Fibroblast of upper back skin (primary cell): ENCODE measurements at regions not wholly inside any gene's neighbourhood (a gene's known extent, or its start where the extent isn't known, plus 50 kb on each side); places are given as distances from the start of the nearest gene placed in this dataset.

ENCODE experiments used
- DNase-seq: peaks from one replicate; pipeline ENCODE4 v3.0.0-alpha.2; 2013

DNA sequence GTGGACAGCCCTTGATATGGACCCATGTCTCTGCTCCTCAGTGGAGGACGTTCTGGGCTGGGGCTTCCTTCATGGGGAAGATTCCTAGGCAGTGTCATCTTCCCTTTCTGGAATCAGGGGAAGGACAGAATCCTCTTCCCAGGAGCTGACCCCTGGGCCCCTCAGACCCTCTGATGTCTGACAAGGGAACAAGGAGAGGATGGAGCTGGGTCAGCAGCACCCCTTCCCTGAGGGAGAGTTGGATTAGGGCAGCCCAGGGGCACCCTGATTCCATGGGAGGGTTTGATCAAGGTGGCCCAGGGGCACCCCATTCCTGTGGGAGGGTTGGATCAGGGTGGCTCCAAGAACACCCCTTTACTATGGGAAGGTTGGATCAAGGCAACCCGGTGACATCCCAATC is 86.5 kb downstream of the ACKR3 start:
- no peak for DNase-seq

DNA sequence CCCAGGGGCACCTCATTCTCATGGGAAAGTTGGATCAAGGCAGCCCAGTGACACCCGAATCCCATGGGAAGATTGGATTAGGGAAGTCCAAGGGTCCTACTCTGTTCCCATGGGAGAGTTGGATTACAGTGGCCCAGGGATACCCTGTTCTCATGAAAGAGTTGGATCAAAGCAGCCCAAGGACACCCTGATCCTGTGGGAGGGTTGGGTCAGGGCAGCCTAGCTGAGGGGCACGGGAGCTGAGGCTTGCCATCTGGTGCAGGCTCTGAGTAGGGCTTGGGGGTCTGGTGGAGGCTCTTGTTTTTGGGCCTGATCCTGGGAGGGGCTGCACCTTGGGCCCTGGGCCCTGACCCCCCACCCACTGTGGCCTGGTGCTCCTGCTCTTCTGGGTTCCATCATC is 87.1 kb downstream of the ACKR3 start:
- no peak for DNase-seq

- DNase-seq, result no peak
These were observed 87.6 kb downstream of the ACKR3 start for GRCh38 chr2:236657215-236657614.

DNA sequence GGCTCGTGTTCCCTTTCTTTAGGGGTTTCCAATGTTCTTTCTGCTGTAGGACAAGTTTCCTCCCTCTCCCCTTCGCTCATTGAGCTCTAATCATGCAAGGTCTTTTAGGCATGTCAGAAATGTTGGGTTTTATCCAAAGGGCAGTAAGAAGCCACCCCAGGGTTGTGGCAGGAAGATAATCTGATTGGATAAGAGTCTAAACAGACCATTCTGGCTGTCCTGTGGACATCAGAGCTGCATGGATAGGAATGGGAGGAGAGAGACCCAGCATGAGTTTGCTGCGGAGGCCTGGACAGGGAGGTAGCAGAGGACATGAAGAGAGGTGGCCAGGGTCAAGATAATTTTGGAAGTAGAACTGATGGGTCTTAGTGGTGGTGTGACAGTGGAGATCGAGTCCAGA is 88.2 kb downstream of the ACKR3 start:
- peak; percentile 58 for DNase-seq

GRCh38 chr2:236658974-236659757 is 89.5 kb downstream of the ACKR3 start:
- DNase-seq, result no peak

GRCh38 chr2:236659758-236660150 is 90.1 kb downstream of the ACKR3 start:
- peak; percentile 86 for DNase-seq

DNA sequence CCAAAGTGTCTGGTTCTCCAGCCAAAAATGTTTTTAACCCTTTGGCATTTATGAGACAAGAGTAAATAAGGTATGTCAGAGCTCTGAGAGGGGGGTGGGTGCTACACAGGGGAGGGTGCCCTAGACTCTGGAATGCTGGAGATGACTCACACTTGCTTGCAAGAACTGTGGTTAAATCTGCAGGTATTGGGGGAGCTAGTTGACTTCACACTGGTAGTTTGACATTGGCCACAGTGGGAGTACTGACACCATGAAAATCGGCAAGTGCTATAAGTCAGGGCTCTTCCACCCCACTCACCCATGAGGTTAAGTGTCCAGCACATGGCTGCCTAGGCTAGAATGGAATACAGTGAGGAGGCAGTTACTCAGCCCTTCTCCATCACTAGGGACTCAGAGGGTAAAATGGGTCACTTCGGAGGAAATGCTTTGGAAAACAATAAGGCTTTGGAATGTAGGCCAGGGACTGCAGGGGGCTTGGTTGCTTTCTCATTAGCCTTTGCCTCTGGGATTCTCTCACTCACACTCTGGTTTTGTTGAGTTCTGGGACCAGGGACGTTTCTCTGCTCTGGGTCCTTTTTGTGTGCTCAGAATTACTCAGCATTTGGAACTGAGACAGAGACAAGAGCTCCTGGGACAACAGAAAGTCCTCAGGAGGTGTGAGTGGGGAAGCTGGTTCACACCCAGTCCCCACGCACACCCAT is 91.6 kb downstream of the ACKR3 start:
- peak; percentile 84 for DNase-seq

DNA sequence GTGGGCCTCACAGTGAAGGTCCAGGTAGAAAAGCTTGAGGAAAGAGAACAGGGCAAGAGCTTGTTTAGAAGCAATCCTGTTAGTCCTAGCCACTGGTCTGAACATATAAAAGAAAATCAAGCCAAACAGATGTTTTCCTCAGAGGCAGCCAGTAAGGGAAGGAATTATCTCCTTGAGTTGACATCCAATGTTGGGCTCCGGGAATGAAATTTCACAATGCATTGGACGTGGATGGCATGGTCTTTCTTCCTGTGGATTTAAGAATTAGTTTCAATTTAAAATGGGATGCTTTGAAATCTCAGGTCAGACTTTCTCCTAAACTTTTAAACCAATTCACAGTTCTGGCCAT is 92.1 kb downstream of the ACKR3 start:
- peak; percentile 45 for DNase-seq

DNA sequence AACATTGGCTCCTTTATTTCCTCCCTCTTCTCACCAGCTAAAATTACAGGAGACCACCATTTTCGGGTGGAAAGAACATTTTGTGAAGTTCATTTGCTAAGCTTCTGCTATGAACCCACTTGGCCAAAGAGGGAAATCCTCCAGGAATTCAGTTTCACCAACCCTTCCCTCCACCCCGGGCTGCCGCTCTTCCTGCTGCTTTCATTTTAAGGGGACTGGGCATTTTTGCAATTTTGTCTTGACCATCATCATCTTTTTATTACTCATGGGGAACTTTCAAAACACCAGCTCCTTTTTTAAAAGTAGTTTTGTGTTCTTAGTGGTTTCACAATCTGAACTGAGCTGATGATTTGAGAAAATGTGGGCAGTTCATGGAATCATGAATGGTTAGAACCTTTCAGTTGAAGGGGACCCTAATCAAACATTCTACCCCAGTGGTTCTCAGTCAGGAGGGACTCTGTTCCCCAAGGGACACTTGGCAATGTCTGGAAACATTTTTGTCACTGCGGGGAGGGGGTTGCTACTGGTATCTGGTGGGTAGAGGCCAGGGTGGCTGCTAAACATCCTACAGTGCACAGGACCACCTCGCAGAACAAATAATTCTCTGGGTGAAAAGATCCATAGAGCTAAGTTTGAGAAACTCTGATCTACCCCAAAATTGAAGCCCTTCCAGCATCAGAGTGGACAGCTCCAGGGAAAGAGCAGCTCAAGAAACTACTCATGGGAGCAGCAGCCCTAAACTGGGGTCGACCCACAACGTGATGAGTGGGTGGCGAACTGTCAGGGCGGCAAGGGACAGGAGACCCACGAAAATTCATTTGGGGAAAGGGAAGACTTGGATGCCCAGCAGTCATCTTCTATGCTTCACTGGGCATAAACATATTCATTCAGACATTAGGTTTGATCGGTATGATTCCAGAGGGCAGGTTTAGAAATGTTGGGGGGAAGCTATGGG is 92.9 kb downstream of the ACKR3 start:
- peak; percentile 56 for DNase-seq

DNA sequence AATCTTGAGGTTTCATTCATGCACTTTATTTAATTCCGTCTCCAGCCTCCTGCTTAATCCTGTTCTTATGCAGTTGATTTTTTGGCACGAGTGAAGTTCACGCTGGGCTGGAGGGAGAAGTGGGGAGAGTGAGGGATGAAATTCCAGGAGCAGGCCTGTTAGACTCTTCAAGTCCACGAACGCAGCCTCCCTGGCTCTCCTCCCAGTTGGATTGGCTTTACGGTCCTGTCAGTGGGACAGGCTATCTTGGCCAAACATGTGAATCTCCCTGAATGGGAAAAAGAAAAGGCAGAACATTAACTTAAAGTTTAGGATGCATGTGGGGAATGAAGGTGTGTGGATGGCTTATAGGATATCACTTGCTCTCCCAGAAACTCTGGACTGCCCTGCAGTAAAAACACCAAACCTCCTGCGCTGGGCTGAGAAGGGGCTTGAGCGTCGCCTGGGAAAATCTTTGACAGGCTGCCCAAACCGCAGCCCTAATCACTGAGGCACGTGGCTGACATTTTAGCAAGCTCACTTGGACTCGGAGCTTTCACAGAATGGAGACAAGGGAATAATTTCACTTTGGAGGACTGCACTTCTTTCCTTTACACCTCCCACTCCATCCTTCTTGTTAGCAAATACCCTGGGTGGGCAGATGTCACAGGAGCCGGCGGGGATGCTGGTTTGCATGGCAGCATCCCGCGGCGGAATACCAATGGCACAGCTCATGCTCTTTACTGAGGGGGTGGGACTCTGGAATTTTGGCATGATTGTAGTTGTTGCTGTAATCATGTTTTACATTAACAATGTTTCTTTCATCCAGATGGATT is 93.9 kb downstream of the ACKR3 start:
- DNase-seq, result peak; percentile 89

GRCh38 chr2:236664136-236664535 is 94.5 kb downstream of the ACKR3 start:
- DNase-seq, result no peak

- no peak for DNase-seq
These were observed 95.5 kb downstream of the ACKR3 start for GRCh38 chr2:236665101-236665500.

GRCh38 chr2:236665572-236666118 is 96.0 kb downstream of the ACKR3 start:
- DNase-seq, result no peak

GRCh38 chr2:236666646-236667204 is 97.1 kb downstream of the ACKR3 start:
- no peak for DNase-seq

DNA sequence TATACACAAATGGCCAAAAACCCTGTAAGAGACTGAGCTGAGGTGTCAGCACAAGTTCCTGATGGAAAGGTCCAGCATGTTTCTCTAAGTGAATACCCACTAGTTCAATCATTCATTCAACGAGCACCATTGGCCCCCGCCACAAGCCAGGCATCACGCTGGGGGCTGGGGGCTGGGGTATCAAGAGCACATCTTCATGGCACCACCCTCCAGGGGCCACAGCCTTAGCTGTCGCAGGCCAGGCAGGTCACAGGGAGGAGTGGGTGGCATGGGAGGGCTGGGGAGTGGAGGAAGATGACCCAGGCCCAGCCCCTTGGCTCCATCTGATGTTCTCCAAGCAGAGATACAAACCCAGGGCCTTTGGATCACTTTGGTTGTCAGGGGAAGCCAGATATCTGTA is 97.9 kb downstream of the ACKR3 start:
- DNase-seq, result no peak

DNA sequence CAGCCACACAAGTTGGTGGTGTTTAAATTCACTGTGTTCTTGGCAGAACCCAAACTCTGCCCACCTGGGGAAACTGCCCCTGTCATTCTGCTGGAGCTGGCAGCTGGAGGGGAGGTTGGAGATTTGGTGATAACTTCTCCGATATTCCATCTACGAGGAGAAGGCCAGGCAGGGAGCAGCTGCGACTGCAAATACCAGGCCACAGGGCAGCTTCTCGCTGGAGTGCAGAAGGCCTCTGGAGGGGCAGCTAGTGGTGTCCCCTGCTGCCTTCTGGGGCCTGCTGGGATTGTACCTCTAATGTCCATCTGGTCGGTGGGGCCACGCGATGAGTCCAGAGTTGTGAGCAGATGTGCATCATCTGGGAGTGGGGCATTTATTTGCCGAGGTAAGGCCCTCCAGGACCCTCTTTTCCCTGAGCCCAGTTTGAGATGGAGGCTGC is 98.9 kb downstream of the ACKR3 start:
- no peak for DNase-seq

DNA sequence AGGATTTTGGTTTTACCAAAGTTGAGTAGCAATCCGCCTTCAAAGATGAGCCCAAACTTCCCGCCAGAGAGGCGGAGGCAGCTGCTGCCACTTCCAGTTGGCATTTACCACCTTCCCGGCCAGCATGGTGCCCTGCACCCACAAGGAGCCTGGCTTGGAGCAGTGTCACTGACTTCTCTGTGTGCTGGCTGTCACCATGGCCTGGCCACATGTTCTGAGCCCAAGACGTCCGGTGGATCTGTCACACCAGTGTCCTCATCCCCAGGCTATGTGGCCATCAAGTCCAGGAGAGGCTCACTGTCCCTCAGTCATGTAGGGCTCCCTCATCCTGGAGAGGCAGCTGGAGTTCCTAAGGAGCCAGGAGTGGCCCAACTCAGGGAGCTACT is 100.6 kb downstream of the ACKR3 start:
- no peak for DNase-seq

- no peak for DNase-seq
These were observed 102.4 kb downstream of the ACKR3 start for GRCh38 chr2:236671896-236672562.

GRCh38 chr2:236672606-236673005 is 103.0 kb downstream of the ACKR3 start:
- DNase-seq, result no peak

DNA sequence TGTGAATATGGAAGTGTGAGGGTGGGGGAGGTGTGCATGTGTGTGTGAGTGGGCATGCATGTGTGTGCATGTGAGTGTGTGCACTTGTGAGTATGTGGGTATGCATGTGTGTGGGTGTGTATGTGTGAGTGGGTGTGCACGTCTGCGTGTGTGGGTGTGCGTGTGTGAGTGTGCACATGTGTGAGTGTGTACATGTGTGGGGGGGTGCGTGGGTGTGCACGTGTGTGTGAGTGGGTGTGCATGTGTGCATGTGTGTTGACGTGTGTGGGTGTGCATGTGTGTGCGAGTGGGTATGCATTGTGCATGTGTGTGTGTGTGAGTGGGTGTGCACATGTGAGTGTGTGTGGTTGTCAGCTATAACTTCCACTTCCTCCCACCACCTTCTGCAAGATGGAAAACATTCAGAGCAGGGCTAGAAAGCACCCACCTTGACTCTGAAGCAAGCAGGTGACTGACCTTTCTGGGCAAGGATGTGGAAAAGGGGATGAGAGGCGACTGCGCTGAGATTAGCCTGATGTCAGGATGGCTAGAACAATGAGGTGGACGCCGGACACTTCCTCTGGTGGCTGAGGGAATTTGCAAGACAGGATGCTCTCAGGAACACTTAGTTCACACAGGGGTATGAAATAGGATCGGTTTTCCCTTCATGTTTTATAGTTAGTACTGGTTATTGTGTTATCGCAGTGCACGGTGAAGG is 103.6 kb downstream of the ACKR3 start:
- DNase-seq, result no peak

GRCh38 chr2:236673823-236674185 is 104.2 kb downstream of the ACKR3 start:
- DNase-seq, result no peak
